GM19467 (cell line): ENCODE measurements at regions not wholly inside any gene's neighbourhood (a gene's known extent, or its start where the extent isn't known, plus 50 kb on each side); places are given as distances from the start of the nearest gene placed in this dataset.

Experiments used
- ATAC-seq: cut with Tn5 transposase; IDR thresholded peaks from one replicate; pipeline ENCODE4 v1.9.1; 2021; ENCODE audit warnings: mild to moderate bottlenecking, moderate library complexity; ENCODE audit not compliant: unreplicated experiment

- no peak for ATAC-seq
These were observed 73.0 kb upstream of the HMGN3 start for GRCh38 chr6:79307321-79308036.

- no peak for ATAC-seq
These were observed 70.5 kb upstream of the HMGN3 start for GRCh38 chr6:79305020-79305419.

GRCh38 chr6:79302341-79302740 is 67.9 kb upstream of the HMGN3 start:
- no peak for ATAC-seq

- no peak for ATAC-seq
These were observed 66.8 kb upstream of the HMGN3 start for GRCh38 chr6:79301290-79301689.

- no peak for ATAC-seq
These were observed 61.7 kb upstream of the HMGN3 start for GRCh38 chr6:79296211-79296610.
